MCF 10A (cell line): ENCODE measurements at regions not wholly inside any gene's neighbourhood (a gene's known extent, or its start where the extent isn't known, plus 50 kb on each side); places are given as distances from the start of the nearest gene placed in this dataset.

Source experiments
- BruUV-seq: library from RNA; stranded (reverse); fragments of 400-500 nt; replicated peaks from 2 replicates; lab custom pipeline; 2021; lab: Mats Ljungman, UMichigan
- CTCF ChIA-PET: fragments of 300-600 bp; sonication (Branson Sonifier 250); formaldehyde crosslinking; extraction: SDS; loops from one replicate; lab custom pipeline; 2021; ENCODE audit warnings: antibody characterized with exemption, inconsistent platforms; lab: Yijun Ruan, JAX
- POLR2A ChIA-PET: fragments of 300-600, 350-650 bp; sonication (Branson Sonifier 250); formaldehyde crosslinking; extraction: SDS; loops from one replicate; lab custom pipeline; 2020; ENCODE audit warnings: antibody characterized with exemption, inconsistent platforms; lab: Yijun Ruan, JAX
- DNase-seq: peaks from one replicate; pipeline ENCODE4 v3.0.0-alpha.2; 2018; ENCODE audit not compliant: unreplicated experiment
- H3K27ac Mint-ChIP-seq: one replicate; pipeline ENCODE4 v1.8.0; 2022; ENCODE audit warnings: mild to moderate bottlenecking, low read depth, mixed read lengths; ENCODE audit not compliant: unreplicated experiment
- H3K27me3 Mint-ChIP-seq: one replicate; pipeline ENCODE4 v1.8.0; 2022; ENCODE audit warnings: mixed read lengths; ENCODE audit not compliant: insufficient read depth, unreplicated experiment
- H3K36me3 Mint-ChIP-seq: one replicate; pipeline ENCODE4 v1.8.0; 2022; ENCODE audit warnings: mild to moderate bottlenecking, moderate library complexity, mixed read lengths; ENCODE audit not compliant: insufficient read depth, unreplicated experiment
- H3K4me1 Mint-ChIP-seq: one replicate; pipeline ENCODE4 v1.8.0; 2022; ENCODE audit warnings: mixed read lengths; ENCODE audit not compliant: insufficient read depth, unreplicated experiment
- H3K4me3 Mint-ChIP-seq: one replicate; pipeline ENCODE4 v1.8.0; 2022; ENCODE audit warnings: mild to moderate bottlenecking, moderate library complexity, mixed read lengths; ENCODE audit not compliant: unreplicated experiment
- H3K9me3 Mint-ChIP-seq: one replicate; pipeline ENCODE4 v1.8.0; 2022; ENCODE audit warnings: mixed read lengths; ENCODE audit not compliant: unreplicated experiment
- CTCF ChIP-seq: fragments of 200-600 bp; IDR thresholded peaks from one replicate; pipeline ENCODE4 v1.8.0; 2022; ENCODE audit warnings: antibody characterized with exemption, mild to moderate bottlenecking; ENCODE audit not compliant: unreplicated experiment
- intact Hi-C: fragments of 100-400 bp; cut with micrococcal nuclease; formaldehyde crosslinking; loops from 2 replicates; pipeline ENCODE4 v1.14.1; 2022

DNA sequence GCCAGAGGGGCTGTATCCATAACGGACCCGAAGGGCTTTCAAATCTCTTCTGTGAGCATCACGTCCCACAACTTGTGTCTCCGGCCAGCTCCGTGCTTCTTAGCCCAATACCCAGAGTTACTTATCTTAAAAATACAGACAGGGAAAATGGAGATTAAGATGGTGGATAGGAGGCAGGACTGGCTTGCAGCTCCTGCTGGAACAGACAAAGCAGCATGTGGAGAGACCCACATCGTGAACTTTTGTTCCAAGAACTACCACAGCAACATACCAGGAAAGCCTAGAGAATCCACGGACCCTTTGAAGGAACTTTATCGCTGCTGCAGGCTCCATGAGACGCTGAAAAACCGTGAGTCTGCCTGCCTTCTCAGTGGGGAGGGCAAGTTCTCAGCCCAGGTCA, 113.7 kb downstream of the RNASET2 start:
- ChIA-PET CTCF (interaction anchor here (0.6 kb wide), 1 partner anchor 118 kb away, joined by 3 read pairs; no protein-coding TSS in a partner anchor), POLR2A (no interaction called here)
- intact Hi-C loops: no loop called here
- no peak for DNase-seq
- Mint-ChIP-seq H3K9me3 (peaks cover 7% of the 10 kb centered on the region), H3K4me3 (no peak overlapping the region), H3K27ac (no peak overlapping the region), H3K36me3 (peaks cover 5% of the 10 kb centered on the region), H3K4me1 (no peaks in the 10 kb centered on the region), H3K27me3 (peaks cover 60% of the 10 kb centered on the region)
- TF ChIP-seq CTCF: no peak
- BruUV-seq: no TSS peak

DNA sequence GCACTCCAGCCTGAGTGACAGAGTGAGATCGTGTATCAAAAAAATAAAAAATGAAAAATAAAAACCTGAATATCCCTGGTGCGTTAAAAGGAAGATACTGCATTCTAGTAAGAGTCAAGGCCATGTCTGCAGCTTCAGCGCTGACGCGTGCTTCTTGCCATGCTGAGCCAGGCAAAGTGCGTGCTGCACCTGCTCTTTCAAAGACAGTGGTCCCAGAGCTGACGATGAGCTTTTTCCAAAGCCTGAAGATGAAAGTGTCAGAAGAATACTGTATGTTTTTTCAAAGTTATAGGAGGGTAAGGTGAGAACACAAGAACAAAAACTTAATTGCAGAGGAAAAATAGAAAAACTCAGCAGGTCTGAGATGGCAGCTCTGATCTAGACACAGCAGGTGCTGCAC, 115.1 kb downstream of the RNASET2 start:
- peaks cover 53% of the 10 kb centered on the region for H3K27me3 Mint-ChIP-seq

GRCh38 chr6:166839569-166839968, 116.8 kb downstream of the RNASET2 start:
- H3K4me1 Mint-ChIP-seq: no peaks in the 10 kb centered on the region
- peaks cover 7% of the 10 kb centered on the region for H3K9me3 Mint-ChIP-seq
- no peak for TF ChIP-seq CTCF
- no TSS peak for BruUV-seq
- POLR2A ChIA-PET: interaction anchor here (0.7 kb wide), 1 partner anchor 1735 kb away, joined by 3 read pairs; no protein-coding TSS in a partner anchor
- intact Hi-C loops: no loop called here
- DNase-seq: no peak
- no peak overlapping the region for H3K27ac Mint-ChIP-seq
- CTCF ChIA-PET: no interaction called here
- no peak overlapping the region for H3K4me3 Mint-ChIP-seq
- peaks cover 53% of the 10 kb centered on the region for H3K27me3 Mint-ChIP-seq
- H3K36me3 Mint-ChIP-seq: peaks cover 5% of the 10 kb centered on the region

More for the DNA sequence above, 115.1 kb downstream of the RNASET2 start:
- no peak for DNase-seq
- Mint-ChIP-seq H3K4me1 (no peaks in the 10 kb centered on the region), H3K36me3 (peaks cover 5% of the 10 kb centered on the region), H3K27ac (no peak overlapping the region), H3K9me3 (no peaks in the 10 kb centered on the region), H3K4me3 (no peak overlapping the region)
- ChIA-PET CTCF (interaction anchor here (1.4 kb wide), 1 partner anchor 67 kb away, joined by 3 read pairs; no protein-coding TSS in a partner anchor), POLR2A (no interaction called here)
- intact Hi-C loops: no loop called here
- BruUV-seq: no TSS peak
- no peak for TF ChIP-seq CTCF

GRCh38 chr6:166838987-166839386, 117.4 kb downstream of the RNASET2 start:
- TF ChIP-seq CTCF: no peak
- no TSS peak for BruUV-seq
- H3K27me3 Mint-ChIP-seq: peaks cover 53% of the 10 kb centered on the region
- intact Hi-C loops: no loop called here
- peaks cover 7% of the 10 kb centered on the region for H3K9me3 Mint-ChIP-seq
- no peak overlapping the region for H3K4me3 Mint-ChIP-seq
- no peak for DNase-seq
- CTCF ChIA-PET: no interaction called here
- H3K4me1 Mint-ChIP-seq: no peaks in the 10 kb centered on the region
- POLR2A ChIA-PET: no interaction called here
- no peak overlapping the region for H3K27ac Mint-ChIP-seq
- peaks cover 5% of the 10 kb centered on the region for H3K36me3 Mint-ChIP-seq
